Omental fat pad (tissue), 3 donors: ENCODE measurements at regions not wholly inside any gene's neighbourhood (a gene's known extent, or its start where the extent isn't known, plus 50 kb on each side); places are given as distances from the start of the nearest gene placed in this dataset.

Experiments
- ATAC-seq: fragments of 150-250 bp; one replicate; pipeline ENCODE4 v1.9.1; 2016; ENCODE audit warnings: mild to moderate bottlenecking, moderate library complexity; ENCODE audit not compliant: low FRiP score
- DNase-seq: peaks from one replicate; pipeline ENCODE4 v3.0.0-alpha.2; 2019; ENCODE audit warnings: low spot score
- TF ChIP-seq, protein P1 (sequence below), 3 donors: fragments of 450-650 bp; IDR thresholded peaks; one replicate each; pipeline ENCODE4 v1.5.1; 2016 to 2017; ENCODE audit warnings: antibody characterized with exemption in 3 of 3, mild to moderate bottlenecking in 3 of 3, moderate library complexity in 2 of 3

DNA sequence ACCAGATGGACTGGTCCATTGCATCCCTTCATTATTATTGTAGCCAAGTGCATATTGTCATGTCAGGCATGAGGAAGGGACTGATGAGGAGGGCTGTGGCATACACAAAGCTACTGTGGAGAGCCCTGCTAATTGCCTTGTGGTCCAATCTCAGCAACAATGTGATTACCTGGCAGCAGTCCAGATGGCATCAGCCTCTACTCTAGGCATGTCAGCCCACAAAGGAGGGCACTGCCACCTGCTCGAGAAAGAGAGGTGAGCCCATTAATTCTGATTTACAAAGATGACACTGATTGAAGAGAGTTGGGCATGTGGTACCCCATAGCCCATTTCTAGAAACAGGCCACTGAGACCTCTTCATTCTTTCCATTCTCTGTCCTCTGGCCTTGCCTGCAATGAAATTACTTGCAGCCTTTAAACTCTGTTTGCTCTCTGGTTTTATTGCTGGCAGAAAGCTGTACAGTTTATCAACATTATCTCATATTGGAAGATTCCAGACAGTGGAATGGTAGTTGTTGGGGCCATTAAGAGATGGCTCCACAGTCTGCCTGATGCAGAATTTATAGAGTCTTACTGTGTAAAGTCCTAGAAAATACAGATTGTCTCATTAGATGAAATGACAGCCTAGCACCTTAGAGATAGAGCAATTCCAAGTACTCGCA lies 307.7 kb downstream of the ARPP21 start:
- DNase-seq (no peak), ATAC-seq (no peak)
- TF ChIP-seq, protein P1, sequence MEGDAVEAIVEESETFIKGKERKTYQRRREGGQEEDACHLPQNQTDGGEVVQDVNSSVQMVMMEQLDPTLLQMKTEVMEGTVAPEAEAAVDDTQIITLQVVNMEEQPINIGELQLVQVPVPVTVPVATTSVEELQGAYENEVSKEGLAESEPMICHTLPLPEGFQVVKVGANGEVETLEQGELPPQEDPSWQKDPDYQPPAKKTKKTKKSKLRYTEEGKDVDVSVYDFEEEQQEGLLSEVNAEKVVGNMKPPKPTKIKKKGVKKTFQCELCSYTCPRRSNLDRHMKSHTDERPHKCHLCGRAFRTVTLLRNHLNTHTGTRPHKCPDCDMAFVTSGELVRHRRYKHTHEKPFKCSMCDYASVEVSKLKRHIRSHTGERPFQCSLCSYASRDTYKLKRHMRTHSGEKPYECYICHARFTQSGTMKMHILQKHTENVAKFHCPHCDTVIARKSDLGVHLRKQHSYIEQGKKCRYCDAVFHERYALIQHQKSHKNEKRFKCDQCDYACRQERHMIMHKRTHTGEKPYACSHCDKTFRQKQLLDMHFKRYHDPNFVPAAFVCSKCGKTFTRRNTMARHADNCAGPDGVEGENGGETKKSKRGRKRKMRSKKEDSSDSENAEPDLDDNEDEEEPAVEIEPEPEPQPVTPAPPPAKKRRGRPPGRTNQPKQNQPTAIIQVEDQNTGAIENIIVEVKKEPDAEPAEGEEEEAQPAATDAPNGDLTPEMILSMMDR (IDR thresholded peaks at IDR 0.05), result no peak

DNA sequence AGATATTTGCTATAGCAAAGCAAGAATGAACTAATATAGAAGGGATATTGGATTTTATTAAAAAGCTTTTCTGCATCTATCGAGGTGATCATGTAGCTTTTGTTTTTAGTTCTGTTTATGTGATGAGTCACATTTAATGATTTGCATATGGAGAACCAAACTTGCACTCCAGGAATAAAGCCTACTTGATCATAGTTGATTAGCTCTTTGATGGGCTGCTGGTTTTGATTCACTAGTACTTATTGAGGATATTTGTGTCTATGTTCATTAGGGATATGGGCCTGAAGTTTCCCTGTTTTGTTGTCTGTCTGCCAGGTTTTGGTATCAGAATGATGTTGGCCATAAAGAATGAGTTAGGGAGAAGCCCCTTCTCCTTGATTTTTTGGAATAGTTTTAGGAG lies 310.7 kb downstream of the ARPP21 start:
- DNase-seq (no peak), ATAC-seq (no peak)
- TF ChIP-seq, protein P1 (IDR thresholded peaks at IDR 0.05), result no peak

DNA sequence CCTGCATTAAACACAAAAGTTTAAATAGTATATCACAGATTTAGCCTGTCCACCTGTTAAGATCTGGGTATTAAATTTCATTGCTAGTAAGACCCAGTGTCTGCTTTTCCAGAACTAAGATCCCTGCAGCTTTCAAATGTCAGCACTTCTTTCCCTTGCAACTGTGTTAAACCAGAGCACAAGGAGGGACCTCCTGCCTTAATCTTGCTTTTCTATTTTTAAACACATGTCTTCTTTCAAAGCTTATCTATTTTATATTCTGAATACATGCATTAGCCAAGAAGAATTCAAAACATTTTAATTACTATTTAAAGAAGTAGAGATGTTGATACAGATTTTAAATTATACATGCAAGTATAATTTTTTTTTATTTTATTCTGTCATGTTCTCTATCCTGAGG lies 315.1 kb downstream of the ARPP21 start:
- ATAC-seq (no peak), DNase-seq (no peak)
- TF ChIP-seq, protein P1 (IDR thresholded peaks at IDR 0.05), result no peak

DNA sequence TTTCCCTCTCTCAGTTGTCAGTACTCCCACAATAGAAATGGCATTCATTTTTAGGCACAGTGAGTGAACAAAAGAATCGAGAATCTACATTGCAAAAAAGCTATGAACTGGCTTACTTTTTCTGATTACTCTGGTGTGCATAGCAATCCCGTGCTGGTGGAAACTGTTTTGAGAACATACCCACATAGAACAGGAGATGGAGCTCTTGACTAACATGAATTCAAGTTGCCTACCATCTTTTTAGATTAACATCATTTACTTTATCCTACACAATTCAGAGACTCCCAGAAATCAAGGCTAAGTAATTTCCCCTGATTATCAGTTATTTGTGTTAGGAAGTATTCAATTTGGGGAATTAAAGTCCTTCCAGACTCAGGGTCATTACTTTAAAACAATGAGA lies 326.6 kb downstream of the ARPP21 start:
- TF ChIP-seq, protein P1 (IDR thresholded peaks at IDR 0.05), result no peak
- no peak for DNase-seq
- ATAC-seq, result no peak

DNA sequence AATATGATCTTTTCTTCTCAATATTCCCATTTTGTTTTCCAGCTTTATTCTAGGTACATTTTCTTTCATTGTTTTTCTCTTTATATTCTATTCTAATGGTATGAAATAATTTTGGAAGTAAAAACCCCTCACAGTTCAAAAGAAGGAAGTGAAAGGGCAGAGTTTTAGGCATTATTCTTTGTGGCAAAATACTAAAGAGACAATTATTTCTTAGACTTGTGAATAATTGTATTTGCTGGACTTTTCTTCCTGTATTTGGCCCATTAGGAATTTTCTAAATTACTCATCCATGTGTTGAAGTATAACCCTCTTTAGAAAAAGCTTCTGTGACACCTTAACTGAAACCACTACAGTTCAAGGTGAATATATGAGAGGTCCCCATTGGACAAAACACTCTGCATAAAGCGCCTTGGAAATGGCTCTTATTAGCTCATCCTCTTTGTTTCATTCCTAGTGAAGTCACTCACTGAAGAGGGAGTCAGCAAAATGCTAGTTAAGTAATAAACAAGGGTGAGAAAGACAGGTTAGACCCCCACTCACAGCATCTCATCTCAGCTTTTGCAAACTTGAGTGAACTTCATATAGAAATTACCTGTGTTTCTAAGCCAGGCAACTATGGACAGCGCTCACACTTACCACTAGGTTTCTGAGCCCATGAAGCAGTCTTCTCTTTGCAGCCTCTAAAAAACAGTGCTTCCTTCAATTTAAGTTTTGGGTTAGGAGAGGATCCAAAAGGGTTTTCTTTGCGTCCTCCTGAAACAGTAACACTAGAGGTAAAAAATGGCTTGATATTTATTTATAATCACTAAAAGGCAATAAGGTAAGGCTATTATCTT lies 327.5 kb downstream of the ARPP21 start:
- DNase-seq, result no peak
- no peak for ATAC-seq
- TF ChIP-seq, protein P1 (IDR thresholded peaks at IDR 0.05), result no peak

DNA sequence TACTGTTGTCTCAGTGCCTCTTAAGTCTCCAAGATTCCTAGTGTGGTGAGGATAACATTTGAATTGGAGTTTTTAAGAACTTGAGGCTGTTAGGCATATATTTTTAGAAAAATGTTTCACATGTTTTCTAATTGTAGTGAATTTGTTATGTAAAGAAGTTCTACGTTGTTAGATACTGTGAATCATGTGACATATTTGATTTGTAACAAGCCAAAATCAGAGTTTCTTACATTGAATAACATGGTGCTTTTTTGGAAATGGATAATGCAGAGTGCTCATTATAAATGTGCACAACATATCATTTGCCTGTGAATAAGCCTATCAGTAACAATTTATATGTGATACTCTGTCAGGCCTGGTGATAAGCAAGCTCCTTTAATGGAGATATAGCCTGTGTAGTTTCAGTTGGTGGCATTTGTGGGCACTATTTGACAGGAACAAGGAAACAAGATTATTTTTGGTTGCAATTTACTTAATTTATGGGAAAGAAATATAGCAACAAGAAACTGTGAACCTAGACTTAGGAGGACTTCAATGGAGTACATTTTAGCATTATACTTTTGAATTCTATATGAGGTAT lies 328.8 kb downstream of the ARPP21 start:
- DNase-seq, result no peak
- TF ChIP-seq, protein P1 (IDR thresholded peaks at IDR 0.05), result no peak
- no peak for ATAC-seq
